ENCODE measurements at regions not wholly inside any gene's neighbourhood (a gene's known extent, or its start where the extent isn't known, plus 50 kb on each side); places are given as distances from the start of the nearest gene placed in this dataset.

DNA sequence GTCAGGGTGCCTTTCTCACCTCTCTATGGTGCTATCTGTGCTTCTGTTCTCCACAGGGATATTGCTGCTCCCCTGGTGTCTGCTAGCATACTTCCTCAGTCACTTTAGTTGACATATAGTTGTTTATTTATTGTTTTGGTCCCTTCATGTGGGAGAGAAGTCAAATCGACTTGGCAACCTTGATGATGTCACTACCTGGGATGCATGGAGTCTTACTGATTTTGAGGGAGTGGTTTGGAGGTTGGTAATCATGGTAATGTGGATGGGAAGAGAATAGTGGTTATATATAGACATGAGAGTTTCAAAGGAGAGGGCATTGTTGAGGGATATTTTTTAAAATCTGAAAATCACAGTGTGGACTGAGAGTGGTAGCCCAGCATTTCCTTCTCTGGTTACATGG lies 73.6 kb upstream of the FBXO33 start:
- DNase-seq (ENCODE audit: low spot score) (no peak), FAIRE-seq (no peak), ATAC-seq (no peak; the same call in 2 of the 3 replicates)
- Histone ChIP-seq H3K36me3 (replicated peaks in 1 of 2; ENCODE audit: control insufficient read depth in 1 of 2, insufficient read depth in 2 of 2, low read length in 2 of 2) (no peaks in the 10 kb centered on the region), H3K4me1 (ENCODE audit: insufficient read depth, low read length) (no peaks in the 10 kb centered on the region), H3K4me3 (replicated peaks in 1 of 3; ENCODE audit: insufficient read depth in 1 of 3, low read depth in 2 of 3, low read length in 3 of 3) (no peak overlapping the region), H2AFZ (ENCODE audit: low read length) (no peak overlapping the region), H3K79me2 (ENCODE audit: insufficient read depth, low read length) (no peaks in the 10 kb centered on the region), H3K27ac (ENCODE audit: extremely low read length, insufficient read depth, low read length) (no peak overlapping the region), H3K27me3 (ENCODE audit: control insufficient read depth in 1 of 2, insufficient read depth in 2 of 2, low read length in 2 of 2) (no peaks in the 10 kb centered on the region), H3K9me3 (ENCODE audit: low read length) (no peaks in the 10 kb centered on the region), H3K4me2 (ENCODE audit: low read depth, low read length) (no peak overlapping the region), H3K9ac (ENCODE audit: insufficient read depth, low read depth, low read length) (no peak overlapping the region), H4K20me1 (ENCODE audit: insufficient read depth, low read length) (no peaks in the 10 kb centered on the region)
- CTCF ChIA-PET (ENCODE audit: low intra/inter-chr PET ratio, low total read pairs), result no interaction called here
- 1% methylated on average over 1 of the region's 1 CpG for WGBS (ENCODE audit: low lambda C conversion rate)
- intact Hi-C loops (cut with micrococcal nuclease; ENCODE audit: unreplicated experiment) (no loop called here), in situ Hi-C loops (cut with HindIII; ENCODE audit: extremely low pct_ligation_motif_present, low pct_unique_long_range_greater_than_20kb) (no loop called here)
- POLR2A ChIA-PET, result no interaction called here
- no peak for TF ChIP-seq THYN1 (CRISPR knock-in tag; IDR thresholded peaks at IDR 0.05; ENCODE audit: borderline replicate concordance, low read depth)
- peak; percentile 83 for TF ChIP-seq CREB1 (IDR thresholded peaks at IDR 0.05)
- TF ChIP-seq CREB1 (CRISPR knock-in tag; IDR thresholded peaks at IDR 0.05), result no peak
- peak; percentile 92 for TF ChIP-seq ATF7 (IDR thresholded peaks at IDR 0.05)
- TF ChIP-seq ATF7 (CRISPR knock-in tag; IDR thresholded peaks at IDR 0.05), result no peak
- BruUV-seq (replicated peaks), result no TSS peak

GRCh38 chr14:39500253-39500652 lies 68.0 kb upstream of the FBXO33 start:
- CTCF ChIA-PET (ENCODE audit: low intra/inter-chr PET ratio, low total read pairs), result no interaction called here
- POLR2A ChIA-PET, result no interaction called here
- Histone ChIP-seq H2AFZ (ENCODE audit: low read length) (no peak overlapping the region), H3K4me3 (replicated peaks in 1 of 3; ENCODE audit: insufficient read depth in 1 of 3, low read depth in 2 of 3, low read length in 3 of 3) (no peak overlapping the region), H3K4me2 (ENCODE audit: low read depth, low read length) (no peak overlapping the region), H3K36me3 (replicated peaks in 1 of 2; ENCODE audit: control insufficient read depth in 1 of 2, insufficient read depth in 2 of 2, low read length in 2 of 2) (no peaks in the 10 kb centered on the region), H3K9me3 (ENCODE audit: low read length) (peaks cover 26% of the 10 kb centered on the region; the same call in 1 of the 2 replicates), H3K27ac (ENCODE audit: extremely low read length, insufficient read depth, low read length) (no peak overlapping the region), H3K9ac (ENCODE audit: insufficient read depth, low read depth, low read length) (no peak overlapping the region), H3K27me3 (ENCODE audit: control insufficient read depth in 1 of 2, insufficient read depth in 2 of 2, low read length in 2 of 2) (no peaks in the 10 kb centered on the region), H3K79me2 (ENCODE audit: insufficient read depth, low read length) (no peaks in the 10 kb centered on the region), H3K4me1 (ENCODE audit: insufficient read depth, low read length) (no peaks in the 10 kb centered on the region), H4K20me1 (ENCODE audit: insufficient read depth, low read length) (no peaks in the 10 kb centered on the region)
- in situ Hi-C loops (cut with HindIII; ENCODE audit: extremely low pct_ligation_motif_present, low pct_unique_long_range_greater_than_20kb) (no loop called here), intact Hi-C loops (cut with micrococcal nuclease; ENCODE audit: unreplicated experiment) (no loop called here)
- 7% methylated on average over 1 of the region's 1 CpG for WGBS (ENCODE audit: low lambda C conversion rate)
- DNase-seq (ENCODE audit: low spot score) (no peak), FAIRE-seq (no peak), ATAC-seq (no peak)
- no TSS peak for BruUV-seq (replicated peaks)
- TF ChIP-seq SMARCE1 (IDR thresholded peaks at IDR 0.05; ENCODE audit: borderline replicate concordance) (no peak), PCBP1 (IDR thresholded peaks at IDR 0.05; ENCODE audit: borderline replicate concordance, low read depth, low read length) (0 out of 2 replicates have a peak, but pooled peaks have one; percentile 39), CHCHD3 (CRISPR knock-in tag; IDR thresholded peaks at IDR 0.05) (no peak), HNRNPK (IDR thresholded peaks at IDR 0.05; ENCODE audit: low read depth, low read length, poor library complexity, severe bottlenecking) (peak; percentile 78), ZNF615 (CRISPR knock-in tag; IDR thresholded peaks at IDR 0.05; ENCODE audit: borderline replicate concordance) (no peak), NR1H2 (CRISPR knock-in tag; IDR thresholded peaks at IDR 0.05; ENCODE audit: borderline replicate concordance, low read depth) (no peak), SP1 (IDR thresholded peaks at IDR 0.05) (no peak), SP1 (CRISPR knock-in tag; IDR thresholded peaks at IDR 0.05) (no peak), ZNF274 (CRISPR knock-in tag; IDR thresholded peaks at IDR 0.05) (no peak), ZNF484 (CRISPR knock-in tag; IDR thresholded peaks at IDR 0.05; ENCODE audit: borderline replicate concordance, low read depth) (no peak), ZNF251 (CRISPR knock-in tag; IDR thresholded peaks at IDR 0.05) (no peak), ZNF816 (CRISPR knock-in tag; IDR thresholded peaks at IDR 0.05; ENCODE audit: borderline replicate concordance) (no peak), NRL (CRISPR knock-in tag; IDR thresholded peaks at IDR 0.05; ENCODE audit: borderline replicate concordance) (no peak)
- TF ChIP-seq, protein P1, sequence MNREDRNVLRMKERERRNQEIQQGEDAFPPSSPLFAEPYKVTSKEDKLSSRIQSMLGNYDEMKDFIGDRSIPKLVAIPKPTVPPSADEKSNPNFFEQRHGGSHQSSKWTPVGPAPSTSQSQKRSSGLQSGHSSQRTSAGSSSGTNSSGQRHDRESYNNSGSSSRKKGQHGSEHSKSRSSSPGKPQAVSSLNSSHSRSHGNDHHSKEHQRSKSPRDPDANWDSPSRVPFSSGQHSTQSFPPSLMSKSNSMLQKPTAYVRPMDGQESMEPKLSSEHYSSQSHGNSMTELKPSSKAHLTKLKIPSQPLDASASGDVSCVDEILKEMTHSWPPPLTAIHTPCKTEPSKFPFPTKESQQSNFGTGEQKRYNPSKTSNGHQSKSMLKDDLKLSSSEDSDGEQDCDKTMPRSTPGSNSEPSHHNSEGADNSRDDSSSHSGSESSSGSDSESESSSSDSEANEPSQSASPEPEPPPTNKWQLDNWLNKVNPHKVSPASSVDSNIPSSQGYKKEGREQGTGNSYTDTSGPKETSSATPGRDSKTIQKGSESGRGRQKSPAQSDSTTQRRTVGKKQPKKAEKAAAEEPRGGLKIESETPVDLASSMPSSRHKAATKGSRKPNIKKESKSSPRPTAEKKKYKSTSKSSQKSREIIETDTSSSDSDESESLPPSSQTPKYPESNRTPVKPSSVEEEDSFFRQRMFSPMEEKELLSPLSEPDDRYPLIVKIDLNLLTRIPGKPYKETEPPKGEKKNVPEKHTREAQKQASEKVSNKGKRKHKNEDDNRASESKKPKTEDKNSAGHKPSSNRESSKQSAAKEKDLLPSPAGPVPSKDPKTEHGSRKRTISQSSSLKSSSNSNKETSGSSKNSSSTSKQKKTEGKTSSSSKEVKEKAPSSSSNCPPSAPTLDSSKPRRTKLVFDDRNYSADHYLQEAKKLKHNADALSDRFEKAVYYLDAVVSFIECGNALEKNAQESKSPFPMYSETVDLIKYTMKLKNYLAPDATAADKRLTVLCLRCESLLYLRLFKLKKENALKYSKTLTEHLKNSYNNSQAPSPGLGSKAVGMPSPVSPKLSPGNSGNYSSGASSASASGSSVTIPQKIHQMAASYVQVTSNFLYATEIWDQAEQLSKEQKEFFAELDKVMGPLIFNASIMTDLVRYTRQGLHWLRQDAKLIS (CRISPR knock-in tag; IDR thresholded peaks at IDR 0.05), result no peak

Data from HepG2 (cell line).